ENCODE measurements at regions not wholly inside any gene's neighbourhood (a gene's known extent, or its start where the extent isn't known, plus 50 kb on each side); places are given as distances from the start of the nearest gene placed in this dataset.

DNA sequence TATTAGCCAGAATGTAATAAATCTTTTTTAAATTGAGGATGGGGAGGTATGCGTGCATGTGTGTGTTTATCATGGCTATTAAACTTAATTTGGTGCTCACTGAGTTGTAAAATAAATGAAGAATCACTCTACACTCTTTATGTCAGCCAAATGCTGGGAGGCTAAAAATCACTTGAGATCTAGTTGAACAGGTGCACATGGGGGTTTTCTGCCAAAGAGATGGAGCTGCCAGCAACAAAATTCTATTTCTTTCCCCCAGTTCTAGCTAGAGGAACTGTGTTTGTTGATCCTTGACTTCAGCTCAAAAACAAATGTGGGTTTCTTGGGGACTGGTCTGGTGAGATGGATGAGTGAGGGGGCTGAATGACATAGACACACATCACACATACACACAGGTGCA, 183.3 kb upstream of the BTBD3 start:
- no peak overlapping the region for H3K4me3 ChIP-seq (replicated peaks; ENCODE audit: low read depth, low read length)
- no peak for DNase-seq (ENCODE audit: extremely low read depth, insufficient read length)
- H3K36me3 ChIP-seq (ENCODE audit: control insufficient read depth, insufficient read depth, low read length): no peaks in the 10 kb centered on the region
- H3K27me3 ChIP-seq (replicated peaks; ENCODE audit: control insufficient read depth, insufficient read depth, low read length): no peaks in the 10 kb centered on the region
- TF ChIP-seq, protein P1, sequence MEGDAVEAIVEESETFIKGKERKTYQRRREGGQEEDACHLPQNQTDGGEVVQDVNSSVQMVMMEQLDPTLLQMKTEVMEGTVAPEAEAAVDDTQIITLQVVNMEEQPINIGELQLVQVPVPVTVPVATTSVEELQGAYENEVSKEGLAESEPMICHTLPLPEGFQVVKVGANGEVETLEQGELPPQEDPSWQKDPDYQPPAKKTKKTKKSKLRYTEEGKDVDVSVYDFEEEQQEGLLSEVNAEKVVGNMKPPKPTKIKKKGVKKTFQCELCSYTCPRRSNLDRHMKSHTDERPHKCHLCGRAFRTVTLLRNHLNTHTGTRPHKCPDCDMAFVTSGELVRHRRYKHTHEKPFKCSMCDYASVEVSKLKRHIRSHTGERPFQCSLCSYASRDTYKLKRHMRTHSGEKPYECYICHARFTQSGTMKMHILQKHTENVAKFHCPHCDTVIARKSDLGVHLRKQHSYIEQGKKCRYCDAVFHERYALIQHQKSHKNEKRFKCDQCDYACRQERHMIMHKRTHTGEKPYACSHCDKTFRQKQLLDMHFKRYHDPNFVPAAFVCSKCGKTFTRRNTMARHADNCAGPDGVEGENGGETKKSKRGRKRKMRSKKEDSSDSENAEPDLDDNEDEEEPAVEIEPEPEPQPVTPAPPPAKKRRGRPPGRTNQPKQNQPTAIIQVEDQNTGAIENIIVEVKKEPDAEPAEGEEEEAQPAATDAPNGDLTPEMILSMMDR (IDR thresholded peaks at IDR 0.05; ENCODE audit: insufficient read depth, low read length, poor library complexity, severe bottlenecking): no peak

- DNase-seq (ENCODE audit: extremely low read depth, insufficient read length): no peak
- TF ChIP-seq, protein P1 (IDR thresholded peaks at IDR 0.05; ENCODE audit: insufficient read depth, low read length, poor library complexity, severe bottlenecking): no peak
- no peak overlapping the region for H3K4me3 ChIP-seq (replicated peaks; ENCODE audit: low read depth, low read length)
- H3K36me3 ChIP-seq (ENCODE audit: control insufficient read depth, insufficient read depth, low read length): no peaks in the 10 kb centered on the region
- no peaks in the 10 kb centered on the region for H3K27me3 ChIP-seq (replicated peaks; ENCODE audit: control insufficient read depth, insufficient read depth, low read length)
Measured at GRCh38 chr20:11738852-11739251, 178.8 kb upstream of the BTBD3 start.

- TF ChIP-seq, protein P1 (IDR thresholded peaks at IDR 0.05; ENCODE audit: insufficient read depth, low read length, poor library complexity, severe bottlenecking): no peak
- no peaks in the 10 kb centered on the region for H3K27me3 ChIP-seq (replicated peaks; ENCODE audit: control insufficient read depth, insufficient read depth, low read length)
- DNase-seq (ENCODE audit: extremely low read depth, insufficient read length): no peak
- H3K4me3 ChIP-seq (replicated peaks; ENCODE audit: low read depth, low read length): no peak overlapping the region
- H3K36me3 ChIP-seq (ENCODE audit: control insufficient read depth, insufficient read depth, low read length): no peaks in the 10 kb centered on the region
Measured at GRCh38 chr20:11740975-11741374, 176.7 kb upstream of the BTBD3 start.

DNA sequence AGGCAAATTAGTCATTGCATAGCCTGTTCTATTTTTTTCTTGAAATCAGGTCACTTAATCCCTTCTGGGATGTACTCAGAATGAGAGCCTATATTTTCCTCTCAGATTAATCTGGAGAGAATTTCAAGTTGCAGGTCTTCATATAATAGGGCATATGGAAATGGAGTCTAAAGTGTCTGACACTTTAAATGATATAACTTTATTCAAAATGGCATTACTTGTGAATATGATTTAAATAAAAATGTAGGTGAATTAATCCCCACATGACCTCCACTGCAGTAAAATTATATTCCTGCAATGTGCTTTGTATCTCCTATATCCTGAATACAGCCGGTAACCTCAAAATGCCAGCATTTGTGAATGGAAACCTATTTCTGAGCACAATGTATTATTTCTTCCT, 172.5 kb upstream of the BTBD3 start:
- TF ChIP-seq, protein P1 (IDR thresholded peaks at IDR 0.05; ENCODE audit: insufficient read depth, low read length, poor library complexity, severe bottlenecking): no peak
- no peaks in the 10 kb centered on the region for H3K27me3 ChIP-seq (replicated peaks; ENCODE audit: control insufficient read depth, insufficient read depth, low read length)
- H3K4me3 ChIP-seq (replicated peaks; ENCODE audit: low read depth, low read length): no peak overlapping the region
- no peaks in the 10 kb centered on the region for H3K36me3 ChIP-seq (ENCODE audit: control insufficient read depth, insufficient read depth, low read length)
- DNase-seq (ENCODE audit: extremely low read depth, insufficient read length): no peak

DNA sequence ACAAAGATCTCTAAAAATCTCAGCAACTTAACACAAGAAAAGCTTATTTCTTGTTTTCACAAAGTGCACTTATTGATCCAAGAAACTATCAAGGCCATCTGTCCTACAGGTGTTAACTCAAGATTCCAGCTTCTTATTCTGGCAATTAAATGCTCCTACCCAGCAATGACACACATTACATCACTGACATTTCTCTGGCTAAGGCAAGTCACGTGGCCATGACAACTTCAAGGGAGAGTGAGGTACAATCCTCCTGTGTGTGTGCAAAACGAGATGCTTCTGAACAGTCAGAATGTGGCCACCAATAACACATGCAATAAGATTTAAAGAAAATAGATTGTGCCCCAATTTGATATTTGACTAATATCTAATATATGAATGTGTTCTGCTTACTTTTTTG, 169.3 kb upstream of the BTBD3 start:
- no peak for DNase-seq (ENCODE audit: extremely low read depth, insufficient read length)
- H3K36me3 ChIP-seq (ENCODE audit: control insufficient read depth, insufficient read depth, low read length): no peaks in the 10 kb centered on the region
- TF ChIP-seq, protein P1 (IDR thresholded peaks at IDR 0.05; ENCODE audit: insufficient read depth, low read length, poor library complexity, severe bottlenecking): no peak
- H3K27me3 ChIP-seq (replicated peaks; ENCODE audit: control insufficient read depth, insufficient read depth, low read length): no peaks in the 10 kb centered on the region
- H3K4me3 ChIP-seq (replicated peaks; ENCODE audit: low read depth, low read length): no peak overlapping the region

DNA sequence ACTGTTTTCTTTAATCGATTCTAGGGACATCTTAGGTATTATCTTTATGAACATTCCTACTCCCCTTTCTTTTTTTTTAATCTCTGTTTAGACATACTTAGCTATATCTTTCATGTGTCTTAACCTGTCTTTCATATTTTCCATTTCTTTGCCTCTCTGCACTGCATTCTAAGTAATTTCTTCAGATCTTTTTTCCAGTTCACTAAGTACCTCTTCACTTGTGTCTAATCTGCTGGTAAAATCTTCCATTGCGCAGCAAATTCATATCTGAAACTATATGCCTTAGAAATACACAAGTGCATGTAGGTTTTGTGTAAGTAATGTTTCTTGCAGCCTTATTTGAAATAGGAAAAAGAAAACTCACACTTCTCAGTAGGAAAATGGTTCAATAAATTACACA, 165.4 kb upstream of the BTBD3 start:
- DNase-seq (ENCODE audit: extremely low read depth, insufficient read length): no peak
- no peak overlapping the region for H3K4me3 ChIP-seq (replicated peaks; ENCODE audit: low read depth, low read length)
- H3K27me3 ChIP-seq (replicated peaks; ENCODE audit: control insufficient read depth, insufficient read depth, low read length): no peaks in the 10 kb centered on the region
- no peaks in the 10 kb centered on the region for H3K36me3 ChIP-seq (ENCODE audit: control insufficient read depth, insufficient read depth, low read length)
- TF ChIP-seq, protein P1 (IDR thresholded peaks at IDR 0.05; ENCODE audit: insufficient read depth, low read length, poor library complexity, severe bottlenecking): no peak
